Suprapubic skin (tissue), 4 donors: ENCODE measurements at regions not wholly inside any gene's neighbourhood (a gene's known extent, or its start where the extent isn't known, plus 50 kb on each side); places are given as distances from the start of the nearest gene placed in this dataset.

ENCODE experiments used
- DNase-seq, 2 donors: peaks; one replicate each; pipeline ENCODE4 v3.0.0-alpha.2; 2019; ENCODE audit warnings: low spot score in 2 of 2
- H3K27ac ChIP-seq: fragments of 200-600 bp; sonication (generic); one replicate; pipeline ENCODE4 v1.5.1; 2019
- H3K27me3 ChIP-seq: fragments of 200-600 bp; sonication (generic); one replicate; pipeline ENCODE4 v1.5.1; 2019
- H3K36me3 ChIP-seq: fragments of 200-600 bp; sonication (generic); one replicate; pipeline ENCODE4 v1.5.1; 2019
- H3K4me1 ChIP-seq: fragments of 200-600 bp; sonication (generic); one replicate; pipeline ENCODE4 v1.5.1; 2019
- H3K4me3 ChIP-seq: fragments of 200-600 bp; sonication (generic); one replicate; pipeline ENCODE4 v1.5.1; 2019; ENCODE audit warnings: mild to moderate bottlenecking
- H3K9me3 ChIP-seq: fragments of 200-600 bp; sonication (generic); one replicate; pipeline ENCODE4 v1.5.1; 2019
- CTCF ChIP-seq, 2 donors: fragments of 200-600 bp in 1 of 2; fragments of 450-650 bp in 1 of 2; sonication (generic) in 1 of 2; IDR thresholded peaks; one replicate each; pipeline ENCODE4 v1.5.1; 2016 to 2019; ENCODE audit warnings: antibody characterized with exemption in 2 of 2, mild to moderate bottlenecking in 1 of 2, moderate library complexity in 1 of 2
- EP300 ChIP-seq: sonication (generic); formaldehyde crosslinking; IDR thresholded peaks from one replicate; pipeline ENCODE4 v1.6.1; 2017; ENCODE audit warnings: antibody characterized with exemption
- POLR2A ChIP-seq, 2 donors: fragments of 450-650 bp; IDR thresholded peaks; one replicate each; pipeline ENCODE4 v1.6.1; 2017; ENCODE audit warnings: antibody characterized with exemption in 2 of 2, mild to moderate bottlenecking in 2 of 2, moderate library complexity in 2 of 2
- POLR2AphosphoS5 ChIP-seq, 3 donors: sonication (generic); formaldehyde crosslinking; IDR thresholded peaks; one replicate each; pipeline ENCODE4 v1.6.1; 2017; ENCODE audit warnings: antibody characterized with exemption in 3 of 3
- WGBS: methylation state at CpG from one replicate; pipeline ENCODE4 v1.1.5; 2018; 5-methylcytosine and 5-hydroxymethylcytosine counted together

- Histone ChIP-seq H3K9me3 (peaks cover 4% of the 10 kb centered on the region), H3K27me3 (no peaks in the 10 kb centered on the region), H3K4me3 (no peak overlapping the region), H3K4me1 (no peaks in the 10 kb centered on the region), H3K36me3 (no peaks in the 10 kb centered on the region), H3K27ac (no peak overlapping the region)
- TF ChIP-seq CTCF (IDR thresholded peaks at IDR 0.05) (no peak), POLR2AphosphoS5 (IDR thresholded peaks at IDR 0.05) (no peak), EP300 (no peak), POLR2A (IDR thresholded peaks at IDR 0.05) (no peak)
- no peak for DNase-seq
These were observed 710.3 kb upstream of the SLITRK5 start for GRCh38 chr13:86960876-86961275.

GRCh38 chr13:86974251-86974994 is 696.7 kb upstream of the SLITRK5 start:
- Histone ChIP-seq H3K27me3 (no peaks in the 10 kb centered on the region), H3K4me1 (no peaks in the 10 kb centered on the region), H3K36me3 (no peaks in the 10 kb centered on the region), H3K4me3 (no peak overlapping the region), H3K27ac (no peak overlapping the region), H3K9me3 (no peaks in the 10 kb centered on the region)
- WGBS = 71% methylated on average over 5 of the region's 7 CpGs
- no peak for DNase-seq
- TF ChIP-seq POLR2AphosphoS5 (IDR thresholded peaks at IDR 0.05) (no peak), EP300 (no peak), POLR2A (IDR thresholded peaks at IDR 0.05) (no peak), CTCF (IDR thresholded peaks at IDR 0.05) (no peak)

GRCh38 chr13:86974995-86975328 is 696.2 kb upstream of the SLITRK5 start:
- no peaks in the 10 kb centered on the region for H3K27me3 ChIP-seq
- DNase-seq = no peak
- no peak overlapping the region for H3K4me3 ChIP-seq
- no peak for TF ChIP-seq POLR2AphosphoS5 (IDR thresholded peaks at IDR 0.05)
- H3K9me3 ChIP-seq = no peaks in the 10 kb centered on the region
- WGBS = 81% methylated on average over 1 of the region's 1 CpG
- no peak overlapping the region for H3K27ac ChIP-seq
- H3K36me3 ChIP-seq = no peaks in the 10 kb centered on the region
- H3K4me1 ChIP-seq = no peaks in the 10 kb centered on the region

- no peaks in the 10 kb centered on the region for H3K4me1 ChIP-seq
- DNase-seq = no peak
- no peak overlapping the region for H3K27ac ChIP-seq
- H3K9me3 ChIP-seq = no peaks in the 10 kb centered on the region
- TF ChIP-seq POLR2A (IDR thresholded peaks at IDR 0.05) (no peak), POLR2AphosphoS5 (IDR thresholded peaks at IDR 0.05) (no peak), EP300 (no peak), CTCF (IDR thresholded peaks at IDR 0.05) (no peak)
- no peaks in the 10 kb centered on the region for H3K36me3 ChIP-seq
- WGBS = 69% methylated on average over 4 of the region's 4 CpGs
- H3K4me3 ChIP-seq = no peak overlapping the region
- no peaks in the 10 kb centered on the region for H3K27me3 ChIP-seq
These were observed 694.4 kb upstream of the SLITRK5 start for GRCh38 chr13:86976521-86977324.

GRCh38 chr13:86986448-86986847 is 684.7 kb upstream of the SLITRK5 start:
- H3K4me1 ChIP-seq = no peaks in the 10 kb centered on the region
- H3K36me3 ChIP-seq = no peaks in the 10 kb centered on the region
- no peaks in the 10 kb centered on the region for H3K27me3 ChIP-seq
- WGBS = 42% methylated on average over 4 of the region's 4 CpGs
- TF ChIP-seq POLR2A (IDR thresholded peaks at IDR 0.05) (no peak), POLR2AphosphoS5 (IDR thresholded peaks at IDR 0.05) (no peak), CTCF (IDR thresholded peaks at IDR 0.05) (no peak), EP300 (no peak)
- no peaks in the 10 kb centered on the region for H3K9me3 ChIP-seq
- no peak for DNase-seq
- no peak overlapping the region for H3K4me3 ChIP-seq
- H3K27ac ChIP-seq = no peak overlapping the region
